A549 (cell line): ENCODE measurements at regions not wholly inside any gene's neighbourhood (a gene's known extent, or its start where the extent isn't known, plus 50 kb on each side); places are given as distances from the start of the nearest gene placed in this dataset.

Experiments
- ATAC-seq, 2 experiments: fragments of 200-7000 bp in 1 of 2; fragments of >200 bp in 1 of 2; cut with Nextera tagmentation in 1 of 2; cut with Tn5 transposase in 1 of 2; 3 replicates each; pipeline versions ENCODE4 v1.8.0 to v1.9.1; 2018 to 2020; ENCODE audit warnings: mild to moderate bottlenecking in 1 of 2, moderate library complexity in 1 of 2
- CTCF ChIA-PET: fragments of 300-600 bp; sonication (Branson Sonifier 250); formaldehyde crosslinking; extraction: SDS; loops from one replicate; lab custom pipeline; 2021; ENCODE audit warnings: antibody characterized with exemption, inconsistent platforms; lab: Yijun Ruan, JAX
- POLR2A ChIA-PET: fragments of 350-600 bp; formaldehyde crosslinking; extraction: SDS; loops from one replicate; lab custom pipeline; 2021; ENCODE audit warnings: antibody characterized with exemption, inconsistent platforms; lab: Yijun Ruan, JAX
- DNase-seq, 2 experiments: peaks; one replicate each; pipeline versions ENCODE4 v3.0.0 to v3.0.0-alpha.2; 2011 to 2016; ENCODE audit warnings: low read depth in 1 of 2, low spot score in 1 of 2
- FAIRE-seq: peaks from 2 replicates; lab custom pipeline; 2011; peaks lifted over from hg19 to GRCh38; lab: Jason Lieb, UNC
- H3K27ac ChIP-seq, 2 experiments: fragments of >200 bp; sonication (Bioruptor Twin); formaldehyde crosslinking; 3 replicates each; pipeline ENCODE4 v1.5.1; 2016 to 2017
- H3K4me1 ChIP-seq: fragments of >200 bp; sonication (Bioruptor Twin); formaldehyde crosslinking; 3 replicates; pipeline ENCODE4 v1.6.1; 2016
- H3K4me2 ChIP-seq: fragments of >200 bp; sonication (Bioruptor Twin); formaldehyde crosslinking; 3 replicates; pipeline ENCODE4 v1.6.1; 2016
- H3K4me3 ChIP-seq: fragments of >200 bp; sonication (Bioruptor Twin); formaldehyde crosslinking; 3 replicates; pipeline ENCODE4 v1.5.1; 2016
- H3K9me3 ChIP-seq: fragments of >200 bp; sonication (Bioruptor Twin); formaldehyde crosslinking; 3 replicates; pipeline ENCODE4 v1.6.1; 2016
- BHLHE40 ChIP-seq: IDR thresholded peaks from 2 replicates; pipeline ENCODE4 v1.6.1; 2012; ENCODE audit warnings: low read depth, low read length, inconsistent platforms
- CBX8 ChIP-seq: fragments of 200-600 bp; sonication (generic); IDR thresholded peaks from 2 replicates; pipeline ENCODE4 v1.6.1; 2016
- CHD4 ChIP-seq: fragments of 200-600 bp; sonication (generic); IDR thresholded peaks from 2 replicates; pipeline ENCODE4 v1.6.1; 2016; ENCODE audit warnings: antibody characterized with exemption, mild to moderate bottlenecking, borderline replicate concordance
- EP300 ChIP-seq, 2 experiments: fragments of >200 bp; sonication (Bioruptor Twin); formaldehyde crosslinking; IDR thresholded peaks; 2 replicates in 1 of 2; 3 replicates in 1 of 2; pipeline ENCODE4 v1.6.1; 2016 to 2017
- ESRRA ChIP-seq: fragments of 150-350 bp; IDR thresholded peaks from 2 replicates; pipeline ENCODE4 v1.6.1; 2014; ENCODE audit warnings: mild to moderate bottlenecking, low read length, borderline replicate concordance
- HEYL ChIP-seq: fragments of 250-450 bp; sonication (Bioruptor Pico); IDR thresholded peaks from 2 replicates; pipeline ENCODE4 v1.8.0; 2021; ENCODE audit warnings: mild to moderate bottlenecking, moderate library complexity
- JUN ChIP-seq, 2 experiments: fragments of >200 bp; sonication (Bioruptor Twin); formaldehyde crosslinking; IDR thresholded peaks; 2 replicates in 1 of 2; 3 replicates in 1 of 2; pipeline ENCODE4 v1.6.1; 2016 to 2017
- MYC ChIP-seq: IDR thresholded peaks from 2 replicates; pipeline ENCODE4 v1.6.1; 2012; ENCODE audit warnings: mild to moderate bottlenecking, inconsistent platforms, low read length, improper control_type of control experiment, borderline replicate concordance
- NFE2L2 ChIP-seq: fragments of 150-350 bp; conservative IDR thresholded peaks from 2 replicates; pipeline ENCODE4 v1.6.1; 2014; ENCODE audit warnings: low read length
- PHF8 ChIP-seq: fragments of 200-600 bp; sonication (generic); IDR thresholded peaks from 2 replicates; pipeline ENCODE4 v1.6.1; 2016; ENCODE audit warnings: low read depth, mild to moderate bottlenecking, antibody characterized with exemption, moderate library complexity, borderline replicate concordance
- RAD21 ChIP-seq, 2 experiments: fragments of >200 bp in 1 of 2; sonication (Bioruptor Twin) in 1 of 2; formaldehyde crosslinking in 1 of 2; IDR thresholded peaks in 1 of 2; conservative IDR thresholded peaks in 1 of 2; 2 replicates in 1 of 2; 3 replicates in 1 of 2; pipeline ENCODE4 v1.6.1; 2012 to 2018; ENCODE audit warnings: inconsistent platforms in 1 of 2
- RARB ChIP-seq: fragments of 250-450 bp; sonication (Bioruptor Pico); IDR thresholded peaks from 2 replicates; pipeline ENCODE4 v1.8.0; 2021; ENCODE audit warnings: mild to moderate bottlenecking, moderate library complexity
- SMC3 ChIP-seq: fragments of >200 bp; sonication (Bioruptor Twin); formaldehyde crosslinking; IDR thresholded peaks from 3 replicates; pipeline ENCODE4 v1.6.1; 2018; ENCODE audit warnings: inconsistent platforms
- TFCP2L1 ChIP-seq: fragments of 250-450 bp; sonication (Bioruptor Pico); IDR thresholded peaks from 2 replicates; pipeline ENCODE4 v1.5.0; 2021; ENCODE audit warnings: mild to moderate bottlenecking
- ZNF302 ChIP-seq: fragments of 250-450 bp; sonication (Bioruptor Pico); IDR thresholded peaks from 2 replicates; pipeline ENCODE4 v1.9.0; 2021; ENCODE audit warnings: inconsistent platforms, mild to moderate bottlenecking, moderate library complexity
- ZSCAN20 ChIP-seq: fragments of 250-450 bp; sonication (Bioruptor Pico); IDR thresholded peaks from 2 replicates; pipeline ENCODE4 v1.8.0; 2022; ENCODE audit warnings: mild to moderate bottlenecking, moderate library complexity
- WGBS: methylation state at CpG from one replicate; pipeline ENCODE4 v1.1.6; 2017; ENCODE audit errors: missing lambda C conversion rate; 5-methylcytosine and 5-hydroxymethylcytosine counted together
- TF ChIP-seq, protein P1 (sequence below): fragments of >200 bp; sonication (Bioruptor Twin); formaldehyde crosslinking; IDR thresholded peaks from 3 replicates; pipeline ENCODE4 v1.5.1; 2016
- TF ChIP-seq, protein P2 (sequence below): fragments of >200 bp; sonication (Bioruptor Twin); formaldehyde crosslinking; IDR thresholded peaks from 3 replicates; pipeline ENCODE4 v1.6.1; 2016
- TF ChIP-seq, protein P3 (sequence below): fragments of 450-650 bp; IDR thresholded peaks from 2 replicates; pipeline ENCODE4 v1.6.1; 2014; ENCODE audit warnings: antibody characterized with exemption

DNA sequence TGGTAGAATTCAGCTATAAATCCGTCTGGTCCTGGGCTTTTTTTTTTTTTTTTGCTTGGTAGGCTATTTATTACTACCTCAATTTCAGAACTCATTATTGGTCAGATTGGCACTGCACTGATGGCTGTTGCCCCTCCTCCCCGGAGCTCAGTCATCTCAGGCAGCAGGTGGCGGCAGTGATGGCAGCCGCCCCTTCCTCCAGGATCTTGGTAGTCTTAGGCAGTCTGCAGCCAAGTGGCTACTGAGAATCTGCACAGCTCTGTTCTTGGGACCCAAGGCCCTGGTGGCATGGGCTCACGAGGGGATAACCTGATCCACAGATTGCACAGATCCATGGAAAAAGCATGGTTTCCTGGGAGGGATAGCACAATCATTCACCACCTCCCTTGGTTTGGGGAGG, 77.9 kb downstream of the GPR85 start:
- TF ChIP-seq, protein P1, sequence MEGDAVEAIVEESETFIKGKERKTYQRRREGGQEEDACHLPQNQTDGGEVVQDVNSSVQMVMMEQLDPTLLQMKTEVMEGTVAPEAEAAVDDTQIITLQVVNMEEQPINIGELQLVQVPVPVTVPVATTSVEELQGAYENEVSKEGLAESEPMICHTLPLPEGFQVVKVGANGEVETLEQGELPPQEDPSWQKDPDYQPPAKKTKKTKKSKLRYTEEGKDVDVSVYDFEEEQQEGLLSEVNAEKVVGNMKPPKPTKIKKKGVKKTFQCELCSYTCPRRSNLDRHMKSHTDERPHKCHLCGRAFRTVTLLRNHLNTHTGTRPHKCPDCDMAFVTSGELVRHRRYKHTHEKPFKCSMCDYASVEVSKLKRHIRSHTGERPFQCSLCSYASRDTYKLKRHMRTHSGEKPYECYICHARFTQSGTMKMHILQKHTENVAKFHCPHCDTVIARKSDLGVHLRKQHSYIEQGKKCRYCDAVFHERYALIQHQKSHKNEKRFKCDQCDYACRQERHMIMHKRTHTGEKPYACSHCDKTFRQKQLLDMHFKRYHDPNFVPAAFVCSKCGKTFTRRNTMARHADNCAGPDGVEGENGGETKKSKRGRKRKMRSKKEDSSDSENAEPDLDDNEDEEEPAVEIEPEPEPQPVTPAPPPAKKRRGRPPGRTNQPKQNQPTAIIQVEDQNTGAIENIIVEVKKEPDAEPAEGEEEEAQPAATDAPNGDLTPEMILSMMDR = no peak
- no peak for TF ChIP-seq MYC
- no peak for TF ChIP-seq ZSCAN20 (CRISPR knock-in tag)
- no peak for TF ChIP-seq JUN (IDR thresholded peaks at IDR 0.05)
- TF ChIP-seq EP300 (IDR thresholded peaks at IDR 0.05) = no peak
- no peak for TF ChIP-seq CHD4
- TF ChIP-seq ESRRA = no peak
- no peak for TF ChIP-seq RARB (CRISPR knock-in tag)
- TF ChIP-seq NFE2L2 = no peak
- ChIA-PET CTCF (interaction anchor here (0.9 kb wide), 1 partner anchor 413 kb away, joined by 5 read pairs; no protein-coding TSS in a partner anchor), POLR2A (no interaction called here)
- no peak overlapping the region for H3K4me3 ChIP-seq
- ATAC-seq (no peak), DNase-seq (no peak), FAIRE-seq (no peak)
- no peaks in the 10 kb centered on the region for H3K4me1 ChIP-seq
- no peak overlapping the region for H3K27ac ChIP-seq
- WGBS = 7% methylated on average over 4 of the region's 5 CpGs
- H3K9me3 ChIP-seq = no peaks in the 10 kb centered on the region
- H3K4me2 ChIP-seq = no peak overlapping the region

DNA sequence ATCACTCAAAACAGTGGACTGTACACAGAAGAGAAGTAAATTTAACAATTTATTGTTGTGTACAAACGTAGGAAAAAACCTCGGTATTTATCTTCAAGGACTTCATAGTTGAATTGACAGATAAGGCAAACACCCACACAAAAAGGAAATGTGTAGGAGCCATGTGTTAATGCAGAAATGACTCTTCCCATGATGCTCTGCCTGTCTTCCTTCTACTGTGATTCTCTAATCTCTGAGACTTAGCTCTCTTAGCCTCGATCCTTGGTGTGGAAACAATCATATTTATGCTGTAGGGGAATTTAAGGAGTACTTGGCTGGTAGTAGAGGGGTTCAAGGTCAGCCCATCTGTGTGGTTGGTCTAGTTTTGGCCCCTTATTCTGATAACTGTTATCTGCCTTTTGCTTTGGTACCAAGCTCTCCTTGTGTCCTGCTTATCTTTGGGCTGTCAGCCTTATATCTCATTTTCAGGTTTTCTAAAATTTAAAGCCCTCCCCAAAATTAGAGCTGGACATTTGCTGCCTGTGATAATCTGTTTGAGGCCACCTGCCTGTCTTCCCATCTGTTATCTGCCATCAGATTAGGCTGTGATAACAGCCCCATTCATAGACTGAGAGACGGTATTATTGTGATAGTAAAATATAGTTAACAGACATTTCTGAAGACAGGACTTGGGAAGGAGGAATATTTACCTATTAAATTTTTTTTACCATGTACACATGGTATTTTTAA, 81.7 kb downstream of the GPR85 start:
- ChIA-PET CTCF (no interaction called here), POLR2A (no interaction called here)
- 18% methylated on average over 4 of the region's 4 CpGs for WGBS
- H3K9me3 ChIP-seq = no peaks in the 10 kb centered on the region
- H3K4me1 ChIP-seq = no peaks in the 10 kb centered on the region
- no peak overlapping the region for H3K4me3 ChIP-seq
- no peak for ATAC-seq
- no peak for DNase-seq
- no peak for FAIRE-seq
- no peak overlapping the region for H3K27ac ChIP-seq
- no peak overlapping the region for H3K4me2 ChIP-seq
- TF ChIP-seq HEYL (CRISPR knock-in tag) (no peak), TFCP2L1 (no peak), ZNF302 (CRISPR knock-in tag) (no peak), CBX8 (no peak), BHLHE40 (no peak), SMC3 (no peak), CHD4 (no peak), MYC (no peak), RAD21 (conservative IDR thresholded peaks at IDR 0.05 in 1 of 2, IDR thresholded peaks at IDR 0.05 in 1 of 2) (no peak), PHF8 (no peak)
- TF ChIP-seq, protein P2, sequence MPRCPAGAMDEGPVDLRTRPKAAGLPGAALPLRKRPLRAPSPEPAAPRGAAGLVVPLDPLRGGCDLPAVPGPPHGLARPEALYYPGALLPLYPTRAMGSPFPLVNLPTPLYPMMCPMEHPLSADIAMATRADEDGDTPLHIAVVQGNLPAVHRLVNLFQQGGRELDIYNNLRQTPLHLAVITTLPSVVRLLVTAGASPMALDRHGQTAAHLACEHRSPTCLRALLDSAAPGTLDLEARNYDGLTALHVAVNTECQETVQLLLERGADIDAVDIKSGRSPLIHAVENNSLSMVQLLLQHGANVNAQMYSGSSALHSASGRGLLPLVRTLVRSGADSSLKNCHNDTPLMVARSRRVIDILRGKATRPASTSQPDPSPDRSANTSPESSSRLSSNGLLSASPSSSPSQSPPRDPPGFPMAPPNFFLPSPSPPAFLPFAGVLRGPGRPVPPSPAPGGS = no peak
- TF ChIP-seq, protein P1 = no peak
- TF ChIP-seq, protein P3, sequence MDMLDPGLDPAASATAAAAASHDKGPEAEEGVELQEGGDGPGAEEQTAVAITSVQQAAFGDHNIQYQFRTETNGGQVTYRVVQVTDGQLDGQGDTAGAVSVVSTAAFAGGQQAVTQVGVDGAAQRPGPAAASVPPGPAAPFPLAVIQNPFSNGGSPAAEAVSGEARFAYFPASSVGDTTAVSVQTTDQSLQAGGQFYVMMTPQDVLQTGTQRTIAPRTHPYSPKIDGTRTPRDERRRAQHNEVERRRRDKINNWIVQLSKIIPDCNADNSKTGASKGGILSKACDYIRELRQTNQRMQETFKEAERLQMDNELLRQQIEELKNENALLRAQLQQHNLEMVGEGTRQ = no peak
